ENCODE measurements at regions not wholly inside any gene's neighbourhood (a gene's known extent, or its start where the extent isn't known, plus 50 kb on each side); places are given as distances from the start of the nearest gene placed in this dataset.

DNA sequence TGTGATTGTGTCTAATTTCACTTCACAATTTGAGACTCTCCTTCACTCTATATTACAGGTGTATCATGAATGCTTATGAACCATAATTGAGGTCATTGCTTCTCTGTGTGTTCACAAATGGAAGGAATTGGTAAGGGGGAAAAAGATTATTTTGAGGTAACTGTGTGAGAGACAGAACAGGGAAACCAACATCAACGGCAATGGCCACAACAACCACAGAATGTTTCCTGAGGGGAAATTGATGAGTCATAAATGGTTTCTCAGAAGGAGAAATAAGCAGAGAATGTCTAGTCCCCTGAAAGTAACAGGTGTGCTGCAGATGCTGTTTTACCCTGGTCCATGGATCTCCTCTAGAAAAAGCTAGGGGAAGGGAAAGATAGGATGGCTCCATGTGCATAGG, 361.2 kb upstream of the GALNT5 start:
- TF ChIP-seq, protein P1, sequence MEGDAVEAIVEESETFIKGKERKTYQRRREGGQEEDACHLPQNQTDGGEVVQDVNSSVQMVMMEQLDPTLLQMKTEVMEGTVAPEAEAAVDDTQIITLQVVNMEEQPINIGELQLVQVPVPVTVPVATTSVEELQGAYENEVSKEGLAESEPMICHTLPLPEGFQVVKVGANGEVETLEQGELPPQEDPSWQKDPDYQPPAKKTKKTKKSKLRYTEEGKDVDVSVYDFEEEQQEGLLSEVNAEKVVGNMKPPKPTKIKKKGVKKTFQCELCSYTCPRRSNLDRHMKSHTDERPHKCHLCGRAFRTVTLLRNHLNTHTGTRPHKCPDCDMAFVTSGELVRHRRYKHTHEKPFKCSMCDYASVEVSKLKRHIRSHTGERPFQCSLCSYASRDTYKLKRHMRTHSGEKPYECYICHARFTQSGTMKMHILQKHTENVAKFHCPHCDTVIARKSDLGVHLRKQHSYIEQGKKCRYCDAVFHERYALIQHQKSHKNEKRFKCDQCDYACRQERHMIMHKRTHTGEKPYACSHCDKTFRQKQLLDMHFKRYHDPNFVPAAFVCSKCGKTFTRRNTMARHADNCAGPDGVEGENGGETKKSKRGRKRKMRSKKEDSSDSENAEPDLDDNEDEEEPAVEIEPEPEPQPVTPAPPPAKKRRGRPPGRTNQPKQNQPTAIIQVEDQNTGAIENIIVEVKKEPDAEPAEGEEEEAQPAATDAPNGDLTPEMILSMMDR (IDR thresholded peaks at IDR 0.05): no peak
- Histone ChIP-seq H3K4me1 (no peaks in the 10 kb centered on the region), H3K4me3 (no peak overlapping the region), H3K27ac (no peak overlapping the region), H3K27me3 (peaks cover 0 to 6% of the 10 kb centered on the region in 2 donors), H3K36me3 (no peaks in the 10 kb centered on the region), H3K9me3 (no peaks in the 10 kb centered on the region)
- no peak for ATAC-seq
- intact Hi-C loops (cut with DNase I): no loop called here
- DNase-seq: no peak

DNA sequence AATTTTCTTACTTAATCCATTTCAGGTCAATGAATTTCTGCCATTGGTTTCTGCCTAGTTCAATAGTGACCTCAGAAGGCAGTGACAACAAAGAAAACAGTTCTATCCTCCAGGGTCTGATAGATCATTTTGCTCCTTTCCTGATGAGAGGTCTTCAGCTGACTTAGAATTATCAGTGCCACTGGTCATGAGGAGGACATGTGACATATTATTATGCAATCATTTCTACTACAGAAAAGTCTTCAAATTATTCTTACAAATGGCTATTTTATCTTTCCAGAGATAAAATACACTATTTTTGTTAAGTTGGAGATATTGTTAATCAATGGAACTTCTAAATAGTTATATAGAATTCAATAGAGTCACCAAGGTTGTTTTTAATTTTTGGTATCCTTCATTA, 360.0 kb upstream of the GALNT5 start:
- Histone ChIP-seq H3K27ac (no peak overlapping the region), H3K36me3 (no peaks in the 10 kb centered on the region), H3K27me3 (peaks cover 0 to 6% of the 10 kb centered on the region in 2 donors), H3K9me3 (no peaks in the 10 kb centered on the region), H3K4me3 (no peak overlapping the region), H3K4me1 (no peaks in the 10 kb centered on the region)
- DNase-seq (no peak), ATAC-seq (no peak)
- TF ChIP-seq, protein P1 (IDR thresholded peaks at IDR 0.05): no peak
- intact Hi-C loops (cut with DNase I): no loop called here

DNA sequence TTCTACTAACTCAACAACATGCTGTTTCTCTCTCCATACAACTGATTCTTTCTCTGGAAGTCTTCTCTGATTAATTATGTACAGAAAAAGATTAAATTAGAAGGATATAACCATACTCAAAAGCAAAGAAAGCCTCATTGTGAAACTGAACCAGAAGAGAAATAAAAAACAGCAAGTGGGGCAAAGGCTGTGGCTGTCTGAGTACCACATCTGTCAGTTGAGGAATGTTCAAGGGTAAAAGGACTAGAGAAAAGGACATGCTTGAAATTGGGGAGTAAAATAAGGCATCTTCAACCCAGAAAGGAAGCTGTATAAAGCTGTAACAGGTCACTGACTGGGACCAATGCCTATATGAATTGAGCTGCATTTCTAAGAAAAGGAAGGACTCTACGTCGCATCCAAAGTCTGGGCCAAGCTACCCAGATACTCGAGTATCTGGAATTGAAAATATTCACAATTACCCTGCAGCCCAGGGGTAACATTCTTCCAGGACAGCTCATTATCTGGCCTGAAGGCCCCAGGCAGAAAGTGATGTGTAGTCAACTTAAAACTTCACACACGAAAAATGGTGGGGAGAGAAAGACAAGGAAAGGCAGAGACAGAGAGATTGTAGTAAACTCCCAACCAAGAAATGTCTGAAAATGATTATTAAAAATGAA, 356.0 kb upstream of the GALNT5 start:
- TF ChIP-seq, protein P1 (IDR thresholded peaks at IDR 0.05): no peak
- intact Hi-C loops (cut with DNase I): no loop called here
- Histone ChIP-seq H3K4me1 (no peaks in the 10 kb centered on the region), H3K4me3 (no peak overlapping the region), H3K27me3 (no peaks in the 10 kb centered on the region), H3K9me3 (no peaks in the 10 kb centered on the region), H3K27ac (no peak overlapping the region), H3K36me3 (no peaks in the 10 kb centered on the region)
- DNase-seq (no peak), ATAC-seq (no peak)

DNA sequence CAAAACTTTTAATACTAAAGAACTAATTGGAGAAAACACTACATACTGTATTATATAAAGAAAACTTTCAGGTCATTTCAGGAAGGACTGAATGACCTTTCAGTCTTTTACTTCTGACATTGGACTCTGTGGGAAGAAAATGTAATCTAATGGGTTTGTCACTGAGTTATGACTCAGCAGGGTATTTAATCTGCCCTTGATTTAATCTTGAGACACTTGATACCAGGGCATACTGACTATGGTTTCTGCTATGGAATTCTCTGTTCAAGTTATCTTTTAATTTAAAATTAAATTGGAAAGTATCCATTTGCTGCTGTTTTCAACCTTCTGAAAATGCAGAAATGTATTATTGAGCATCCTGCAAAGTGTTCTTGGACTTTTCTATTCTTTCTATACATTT, 354.2 kb upstream of the GALNT5 start:
- H3K36me3 ChIP-seq: no peaks in the 10 kb centered on the region
- ATAC-seq: no peak
- no peaks in the 10 kb centered on the region for H3K9me3 ChIP-seq
- DNase-seq: no peak
- TF ChIP-seq, protein P1 (IDR thresholded peaks at IDR 0.05): no peak
- intact Hi-C loops (cut with DNase I): no loop called here
- no peak overlapping the region for H3K27ac ChIP-seq
- H3K4me1 ChIP-seq: no peaks in the 10 kb centered on the region
- H3K27me3 ChIP-seq: no peaks in the 10 kb centered on the region
- no peak overlapping the region for H3K4me3 ChIP-seq

DNA sequence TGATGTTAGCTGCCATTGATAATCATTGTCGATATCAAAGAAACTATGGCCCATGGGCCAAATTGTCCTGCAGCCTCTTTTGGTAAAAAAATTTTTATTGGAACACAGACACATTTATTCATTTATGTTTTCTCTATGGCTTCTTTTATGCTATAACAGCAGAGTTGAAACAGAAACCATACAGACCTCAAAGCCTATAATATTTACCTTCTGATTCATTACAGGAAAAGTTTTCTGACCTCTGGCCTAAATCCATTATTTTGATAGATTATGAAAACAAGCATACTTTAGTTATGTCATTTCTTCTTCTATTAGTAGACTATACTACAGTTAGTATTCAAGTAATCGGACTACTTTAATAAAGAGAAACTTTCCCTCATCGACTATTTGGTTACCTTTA, 349.7 kb upstream of the GALNT5 start:
- H3K27ac ChIP-seq: no peak overlapping the region
- H3K4me3 ChIP-seq: no peak overlapping the region
- H3K27me3 ChIP-seq: no peaks in the 10 kb centered on the region
- DNase-seq (no peak), ATAC-seq (no peak)
- intact Hi-C loops (cut with DNase I): no loop called here
- H3K4me1 ChIP-seq: no peaks in the 10 kb centered on the region
- H3K9me3 ChIP-seq: no peaks in the 10 kb centered on the region
- TF ChIP-seq, protein P1 (IDR thresholded peaks at IDR 0.05): no peak
- no peaks in the 10 kb centered on the region for H3K36me3 ChIP-seq

Data from left lung (tissue), 4 donors.